Epidermal melanocyte (primary cell): ENCODE measurements at regions not wholly inside any gene's neighbourhood (a gene's known extent, or its start where the extent isn't known, plus 50 kb on each side); places are given as distances from the start of the nearest gene placed in this dataset.

Experiments used
- DNase-seq: peaks from one replicate; pipeline ENCODE4 v3.0.0; 2011; ENCODE audit warnings: low spot score; ENCODE audit not compliant: insufficient read length

DNA sequence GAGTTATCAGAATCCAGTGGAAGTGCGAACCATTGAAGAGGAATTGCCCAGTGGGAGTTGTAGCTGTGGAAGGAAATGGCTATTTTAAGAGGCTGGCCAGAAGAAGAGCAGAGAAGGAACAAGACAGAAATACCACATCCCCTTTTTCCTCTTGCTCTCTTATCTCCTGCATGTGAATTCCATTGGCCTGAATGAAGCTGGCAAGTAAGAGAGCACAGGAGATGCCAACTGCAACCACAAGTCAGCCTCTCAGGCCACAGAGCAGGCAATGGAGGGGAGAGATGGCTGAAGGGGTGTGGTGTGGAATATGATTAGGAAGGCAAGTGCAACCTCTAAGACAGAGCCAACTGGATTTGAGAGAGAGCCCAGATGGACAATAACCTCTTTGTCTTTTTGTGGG, 362.7 kb upstream of the IMPG1 start:
- no peak for DNase-seq

DNA sequence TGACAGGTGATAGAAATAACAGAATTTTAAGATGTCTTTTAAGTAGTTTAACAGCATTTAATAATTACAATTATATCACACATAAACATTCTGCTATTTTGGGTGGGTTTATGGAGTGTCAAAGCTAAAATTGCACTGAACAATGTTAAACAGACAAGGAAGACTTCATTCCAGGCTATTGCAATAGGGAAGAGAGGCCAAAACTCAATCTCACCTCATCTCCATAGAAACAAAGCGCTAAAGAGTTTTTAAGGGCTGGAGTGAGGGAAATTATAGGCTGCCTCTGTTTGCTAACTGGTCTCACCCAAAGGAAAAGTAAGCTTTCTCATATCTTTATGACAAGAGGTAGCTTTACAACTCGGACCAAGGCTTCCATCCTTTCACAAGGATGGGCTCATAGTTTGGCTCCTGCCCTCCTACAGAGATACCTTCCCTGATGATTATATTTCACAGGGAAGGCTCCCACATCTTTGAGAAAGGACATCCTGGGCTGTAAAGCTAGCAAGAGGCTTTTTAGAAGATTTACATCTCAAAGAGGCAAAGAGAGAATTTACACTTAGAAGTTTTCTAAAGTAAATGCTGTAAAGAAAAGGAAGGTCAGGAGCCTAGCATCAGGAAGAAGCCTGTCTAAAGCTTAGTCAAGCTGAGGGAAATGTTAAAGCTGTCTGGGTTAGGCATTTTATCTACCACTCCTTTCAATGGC, 350.2 kb upstream of the IMPG1 start:
- DNase-seq, result no peak

DNA sequence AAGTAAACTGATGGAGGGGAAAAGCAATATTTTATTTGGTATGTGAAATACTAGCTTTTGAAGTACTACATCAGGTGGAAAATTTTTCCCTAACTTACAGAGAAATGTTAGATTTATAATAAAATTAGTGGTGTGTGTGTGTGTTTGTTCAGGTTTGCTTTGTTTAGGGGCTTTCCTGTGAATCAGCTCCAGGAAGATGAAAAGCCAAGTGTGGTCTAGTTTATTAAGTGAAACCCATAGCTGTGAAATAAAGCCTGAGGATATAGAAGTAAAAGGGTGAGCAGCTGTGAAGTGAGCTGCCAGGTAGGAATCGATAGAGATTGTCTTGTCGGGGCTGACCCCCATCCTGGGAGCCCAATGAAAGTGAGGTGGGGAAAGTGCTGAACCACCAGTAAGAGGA, 347.6 kb upstream of the IMPG1 start:
- DNase-seq, result no peak

DNA sequence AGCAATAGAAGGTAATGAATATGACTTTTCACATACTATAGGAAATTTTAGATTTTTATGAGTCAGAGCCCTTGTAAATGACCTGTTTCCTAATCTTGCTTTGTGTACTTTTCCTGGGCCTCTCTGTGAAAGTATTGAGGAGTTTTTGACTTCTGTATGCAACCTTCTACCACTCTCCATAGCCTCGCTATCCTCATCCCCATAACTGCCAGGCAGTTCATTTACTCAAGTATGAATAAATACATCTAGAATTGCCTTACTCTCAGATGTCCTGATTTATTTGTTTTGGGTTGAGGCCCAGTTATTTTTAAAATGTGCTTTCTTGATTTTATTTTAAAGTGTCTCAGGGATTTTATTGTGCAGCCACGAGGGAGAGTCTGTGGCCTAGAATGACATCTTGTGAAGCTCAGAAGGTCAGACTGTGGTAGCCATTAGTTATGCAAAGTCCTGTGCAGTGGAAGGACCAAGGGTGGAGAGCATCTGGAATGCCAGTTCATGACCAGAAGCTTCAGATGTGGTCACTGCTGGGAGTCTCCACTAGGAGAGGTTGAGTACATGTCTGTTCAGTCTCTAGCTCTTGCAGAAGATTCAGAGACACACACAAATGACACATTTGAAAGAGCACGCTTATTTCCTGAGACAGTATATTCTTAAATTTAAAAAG, 346.2 kb upstream of the IMPG1 start:
- DNase-seq, result no peak

DNA sequence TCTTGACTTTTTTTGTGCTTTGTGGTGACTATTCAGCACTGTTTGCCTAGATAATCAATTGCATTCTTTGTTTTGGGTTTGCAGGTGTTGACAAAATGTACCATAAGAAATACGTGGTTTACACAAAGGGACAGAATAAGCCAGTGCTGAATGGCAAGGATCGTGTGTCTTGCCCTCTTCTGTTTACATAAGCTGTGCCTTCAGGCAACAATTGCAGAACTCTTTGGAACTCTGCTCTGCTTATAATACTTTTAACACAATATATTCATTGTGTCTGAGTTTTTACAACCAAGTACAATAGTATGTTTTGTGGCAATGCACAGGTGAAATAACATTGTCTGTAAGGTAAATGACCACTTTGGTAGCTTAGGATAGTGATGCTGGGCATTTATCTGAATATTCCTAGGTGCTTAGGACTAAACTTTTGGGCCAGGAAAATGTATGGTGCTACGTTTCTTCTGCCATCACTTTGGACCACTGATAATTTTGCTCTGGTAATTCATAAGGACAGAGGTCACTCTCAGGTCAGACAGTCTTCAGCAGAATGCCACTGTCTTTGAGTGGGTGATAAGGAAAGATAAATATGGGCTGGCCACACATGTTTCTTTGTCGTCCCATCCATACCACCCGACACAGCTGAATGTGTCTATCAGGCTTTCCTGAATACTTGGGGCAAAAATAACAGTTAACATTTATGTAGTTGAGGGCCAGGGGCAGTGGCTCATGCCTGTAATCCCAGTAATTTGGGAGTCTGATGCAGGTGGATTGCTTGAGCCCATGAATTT, 344.6 kb upstream of the IMPG1 start:
- no peak for DNase-seq

DNA sequence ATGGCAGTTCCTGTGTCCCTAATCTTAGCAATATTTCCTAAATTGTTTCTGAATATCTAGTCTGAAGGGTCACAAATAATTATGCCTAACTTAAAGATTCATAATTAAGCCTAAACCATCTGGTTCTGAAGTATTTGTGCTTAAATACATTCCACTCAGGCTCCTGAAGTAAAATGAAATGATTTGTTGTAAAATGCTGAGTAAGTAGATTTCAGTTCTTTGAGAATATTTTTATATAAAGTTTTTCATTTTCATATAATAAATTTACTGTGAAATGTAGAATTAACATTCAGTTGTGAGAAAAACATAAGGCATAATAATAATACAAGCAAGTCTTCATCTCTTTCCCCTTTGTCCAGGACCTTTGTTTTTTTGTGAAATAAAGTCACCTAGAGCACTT, 330.6 kb upstream of the IMPG1 start:
- no peak for DNase-seq

DNA sequence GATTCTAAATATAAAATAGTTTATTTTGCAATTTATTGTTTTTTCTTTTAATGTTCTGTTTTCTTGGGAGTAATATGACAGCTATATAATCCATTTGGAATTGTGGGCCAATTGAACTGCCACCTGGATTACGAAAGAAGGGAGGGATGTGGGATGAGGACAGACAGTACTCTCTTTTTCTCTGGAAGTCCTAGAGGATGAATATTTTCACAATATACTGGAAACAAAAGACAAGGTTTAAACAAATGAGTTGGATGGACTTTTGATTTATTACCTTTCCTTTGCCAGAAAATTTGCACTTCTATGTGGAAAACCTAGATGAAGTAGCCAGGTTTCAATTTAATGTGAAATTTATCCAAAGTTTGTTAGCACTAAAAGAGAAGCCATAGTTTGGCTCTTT, 325.5 kb upstream of the IMPG1 start:
- DNase-seq, result no peak

DNA sequence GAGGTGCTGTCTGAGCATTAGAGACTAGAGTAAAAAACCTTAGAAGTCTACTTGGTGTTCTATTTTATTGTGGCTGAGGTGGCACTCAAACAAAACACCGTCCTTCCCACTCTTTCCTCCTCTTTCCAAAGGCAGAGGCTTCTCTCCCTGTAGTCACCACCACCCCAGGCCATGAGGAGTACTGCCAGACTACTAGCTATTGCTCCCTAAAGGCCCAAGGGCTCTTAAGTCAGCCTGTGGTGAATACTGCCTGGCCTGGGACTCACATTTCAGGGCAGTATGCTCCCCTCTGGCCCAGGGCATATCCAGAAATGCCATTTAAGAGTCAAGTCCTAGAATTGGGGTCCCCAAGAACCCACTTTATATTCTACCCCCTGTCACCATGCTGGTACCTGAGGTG, 309.7 kb upstream of the IMPG1 start:
- no peak for DNase-seq

DNA sequence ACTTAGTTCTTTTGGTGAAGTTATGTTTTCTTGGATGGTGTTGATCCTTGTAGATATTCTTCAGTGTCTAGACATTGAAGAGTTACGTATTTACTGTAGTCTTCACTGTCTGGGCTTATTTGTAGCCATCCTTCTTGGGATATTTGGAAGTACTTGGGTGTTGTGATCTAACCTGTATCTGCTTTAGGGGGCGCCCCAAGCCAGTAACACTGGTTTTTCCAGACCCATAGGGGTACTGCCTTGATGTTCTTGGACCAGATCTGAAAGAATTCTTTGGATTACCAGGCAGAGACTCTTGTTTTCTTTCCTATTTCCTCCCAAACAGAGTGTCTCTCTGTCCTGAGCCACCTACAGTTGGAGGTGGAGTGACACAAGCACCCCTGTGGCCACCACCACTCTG, 309.1 kb upstream of the IMPG1 start:
- no peak for DNase-seq

DNA sequence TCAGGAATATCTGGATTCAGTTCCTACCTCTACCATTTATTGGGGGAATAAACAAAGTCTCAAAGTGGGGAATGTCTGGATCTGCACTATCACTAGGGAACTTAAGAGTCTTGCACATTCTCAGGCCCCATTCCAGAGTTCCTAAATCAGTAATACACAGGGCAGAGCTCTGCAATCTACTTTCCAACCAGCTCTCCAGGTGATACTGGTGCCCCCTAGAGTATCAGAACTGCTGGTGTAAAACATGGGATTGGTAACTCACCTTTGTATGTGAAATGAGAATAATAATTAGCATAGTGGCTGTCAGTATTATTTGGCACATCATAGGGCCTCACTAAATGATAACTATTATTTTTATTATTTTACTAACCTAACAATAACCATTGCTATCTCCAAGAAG, 278.8 kb upstream of the IMPG1 start:
- DNase-seq, result no peak

DNA sequence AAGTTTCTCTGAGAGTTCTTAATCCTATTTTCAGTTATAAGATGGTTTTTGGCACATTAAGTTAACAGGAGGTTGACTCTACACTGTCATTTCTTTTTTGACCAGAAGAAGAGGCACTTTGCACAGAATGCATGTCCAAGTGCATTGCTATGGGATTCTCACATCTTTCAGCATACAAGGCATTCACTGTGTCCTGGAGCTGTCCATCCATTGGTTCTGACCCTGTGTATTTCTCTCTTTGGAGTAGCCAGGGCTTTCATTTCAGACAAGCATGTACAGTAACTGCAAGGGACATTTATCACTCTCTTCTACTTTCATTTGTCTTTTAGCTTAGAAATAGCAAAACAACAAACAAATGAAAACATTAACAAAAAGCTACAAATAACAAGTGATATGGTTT, 275.1 kb upstream of the IMPG1 start:
- DNase-seq, result no peak

DNA sequence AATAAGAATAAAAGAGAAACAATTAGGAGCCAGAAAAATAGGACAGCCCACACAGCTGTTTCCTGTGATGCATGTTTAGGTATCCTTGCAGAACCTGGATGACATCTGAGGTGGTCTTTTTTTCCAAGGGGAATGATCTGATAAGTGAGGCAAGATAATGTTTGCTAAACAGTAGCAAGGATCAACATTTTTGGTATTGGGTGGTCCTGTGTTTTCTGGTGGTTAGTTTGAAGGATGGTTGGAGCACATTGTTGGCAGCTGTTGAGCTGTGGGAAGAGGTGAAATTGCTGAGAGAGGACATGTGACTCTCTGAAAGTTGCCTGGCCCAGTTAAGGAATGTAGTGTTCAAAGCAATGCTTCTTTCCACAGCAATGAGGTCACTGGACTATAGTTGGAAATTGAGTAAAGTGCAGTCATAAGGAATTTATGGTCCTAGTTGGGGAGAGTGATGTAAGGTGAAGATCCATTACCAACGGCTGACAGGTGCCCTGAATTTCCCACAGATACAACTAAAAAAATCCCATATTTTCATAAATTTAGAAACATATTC, 270.2 kb upstream of the IMPG1 start:
- no peak for DNase-seq

DNA sequence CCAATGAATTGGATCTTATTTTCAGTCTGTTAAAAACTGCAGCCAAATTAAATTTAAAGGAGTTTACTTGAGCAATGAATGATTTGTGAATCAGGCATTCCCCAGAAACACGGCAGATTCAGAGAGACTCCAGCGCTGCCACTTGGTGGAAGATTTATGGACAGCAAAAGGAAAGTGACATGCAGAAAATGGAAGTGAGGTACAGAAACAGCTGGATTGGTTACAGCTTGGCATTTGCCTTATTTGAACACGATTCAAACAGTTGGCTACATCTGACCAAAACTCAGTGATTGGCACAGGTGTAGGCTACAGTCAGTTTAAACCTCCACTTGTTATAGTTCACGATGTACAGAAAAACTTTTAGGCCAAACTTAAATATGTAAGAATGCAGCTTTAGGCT, 257.6 kb upstream of the IMPG1 start:
- no peak for DNase-seq

DNA sequence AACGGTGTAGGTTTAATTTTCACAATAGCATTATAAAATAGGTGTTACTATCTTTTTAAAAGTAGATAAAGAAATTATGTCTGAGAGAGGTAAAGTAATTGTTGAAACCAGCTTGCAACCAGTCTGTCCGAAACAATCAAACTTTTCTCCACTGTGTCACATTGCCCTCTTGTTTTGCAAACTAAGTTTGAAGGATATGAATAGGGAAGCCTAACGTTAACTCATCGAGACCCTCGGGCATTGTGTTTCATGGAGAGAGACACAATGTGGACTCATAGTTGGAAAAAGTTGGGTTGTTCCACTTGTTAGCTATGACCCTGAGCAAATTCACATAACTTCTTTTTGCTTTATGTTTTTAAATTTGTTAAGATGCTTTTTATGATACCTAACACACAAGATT, 254.4 kb upstream of the IMPG1 start:
- DNase-seq, result no peak
